Astrocyte of the cerebellum (primary cell): ENCODE measurements at regions not wholly inside any gene's neighbourhood (a gene's known extent, or its start where the extent isn't known, plus 50 kb on each side); places are given as distances from the start of the nearest gene placed in this dataset.

ENCODE experiments used
- DNase-seq: peaks from one replicate; pipeline ENCODE4 v3.0.0-alpha.2; 2011; ENCODE audit warnings: low read depth
- H3K4me3 ChIP-seq: 2 replicates; pipeline ENCODE4 v1.5.1; 2011; ENCODE audit warnings: mild to moderate bottlenecking, low read depth, low read length, moderate library complexity
- CTCF ChIP-seq: IDR thresholded peaks from 2 replicates; pipeline ENCODE4 v1.5.1; 2012; ENCODE audit warnings: low read length, low read depth, moderate library complexity, mild to moderate bottlenecking; ENCODE audit errors: missing control alignments
- in situ Hi-C: cut with HindIII; loops from 2 replicates; pipeline ENCODE4 v1.10.0; 2017; ENCODE audit warnings: low sequenced_read_pairs

GRCh38 chr12:115623275-115623674 lies 654.2 kb downstream of the MED13L start:
- in situ Hi-C loops = no loop called here
- DNase-seq = no peak
- no peak overlapping the region for H3K4me3 ChIP-seq
- no peak for TF ChIP-seq CTCF

DNA sequence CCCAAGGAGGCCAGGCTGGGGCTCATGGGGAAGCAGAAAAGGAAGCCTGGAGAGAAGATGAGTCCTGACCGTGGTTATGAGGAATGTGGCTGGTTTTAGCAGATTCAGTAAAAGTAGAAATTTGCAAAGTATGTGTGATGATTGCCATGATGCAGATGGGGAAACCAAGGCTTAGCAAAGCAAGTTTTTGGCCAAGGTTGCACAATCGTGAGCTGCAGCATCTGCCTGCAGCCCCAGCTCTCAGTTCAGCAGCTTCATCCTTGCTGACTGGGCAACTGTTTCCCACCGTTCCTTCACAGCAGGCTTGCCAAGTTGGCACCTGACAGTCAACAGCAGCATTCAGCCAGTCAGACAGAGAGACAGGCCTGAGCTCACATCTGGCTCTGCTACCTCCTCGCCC lies 656.7 kb downstream of the MED13L start:
- H3K4me3 ChIP-seq = no peak overlapping the region
- TF ChIP-seq CTCF = no peak
- in situ Hi-C loops = no loop called here
- DNase-seq = no peak

DNA sequence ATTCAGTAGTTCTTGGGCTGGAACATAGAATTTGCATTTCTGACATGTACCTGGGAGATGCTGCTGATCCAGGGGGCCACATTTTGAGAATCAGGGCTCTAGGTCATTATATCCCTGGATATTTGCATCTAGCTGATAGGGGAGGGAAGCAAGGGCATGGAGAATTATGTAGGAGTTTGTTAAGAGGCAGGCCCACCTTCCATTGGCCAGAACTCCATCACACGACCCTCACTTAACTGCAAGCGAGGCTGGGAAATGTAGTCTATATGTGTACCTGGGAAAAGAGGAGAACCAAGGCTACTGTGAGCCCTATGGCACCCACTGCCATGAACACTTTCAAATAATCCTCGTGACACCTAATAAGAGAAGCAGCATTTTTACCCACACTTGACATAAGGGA lies 657.6 kb downstream of the MED13L start:
- DNase-seq = no peak
- TF ChIP-seq CTCF = no peak
- H3K4me3 ChIP-seq = no peak overlapping the region
- in situ Hi-C loops = no loop called here

- in situ Hi-C loops = no loop called here
These were observed 658.4 kb downstream of the MED13L start for GRCh38 chr12:115619061-115619460.

DNA sequence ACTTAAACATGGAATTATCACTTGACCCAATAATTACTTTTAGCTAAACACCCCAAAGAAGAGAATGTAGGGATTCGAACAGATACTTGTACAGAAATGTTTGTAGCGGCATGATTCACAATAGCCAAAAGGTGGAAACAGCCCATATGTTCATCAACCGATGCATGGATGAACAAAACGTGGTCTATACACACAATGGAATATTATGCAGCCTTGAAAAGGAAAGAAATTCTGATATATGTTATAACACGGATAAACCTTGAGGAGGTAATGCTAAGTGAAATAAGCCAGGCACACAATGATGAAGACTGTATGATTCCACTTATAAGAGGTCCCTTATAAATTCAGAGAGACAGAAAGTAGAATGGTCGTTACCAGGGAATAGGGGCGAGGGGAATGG lies 659.4 kb downstream of the MED13L start:
- in situ Hi-C loops = no loop called here
- TF ChIP-seq CTCF = no peak
- DNase-seq = no peak
- H3K4me3 ChIP-seq = no peak overlapping the region

More at GRCh38 chr12:115619061-115619460, 658.4 kb downstream of the MED13L start:
- no peak for DNase-seq
- TF ChIP-seq CTCF = no peak
- H3K4me3 ChIP-seq = no peak overlapping the region

DNA sequence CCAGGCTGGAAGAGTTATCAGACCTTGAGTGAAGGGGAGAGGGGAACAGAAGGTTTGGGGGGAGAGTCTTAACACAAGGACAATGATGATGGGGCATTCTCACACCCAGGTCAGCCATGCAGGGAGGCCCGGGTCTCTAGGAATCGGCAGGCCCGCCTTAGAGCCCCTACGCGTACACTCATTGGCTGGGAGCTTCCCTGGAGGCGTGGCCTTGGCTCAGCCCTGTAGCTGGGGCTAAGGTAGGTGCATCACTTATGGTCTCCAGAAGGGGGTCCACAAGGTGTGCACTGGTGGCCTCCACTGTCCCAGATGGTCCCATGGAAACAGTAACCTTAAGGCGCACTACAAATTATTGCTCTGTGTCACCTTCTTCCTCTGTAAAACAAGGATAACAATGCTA lies 660.1 kb downstream of the MED13L start:
- DNase-seq = no peak
- TF ChIP-seq CTCF = no peak
- in situ Hi-C loops = no loop called here
- H3K4me3 ChIP-seq = no peak overlapping the region

- H3K4me3 ChIP-seq = no peak overlapping the region
- TF ChIP-seq CTCF = no peak
- in situ Hi-C loops = loop anchor here (5.0 kb wide), 1 partner anchor 69 kb away; no protein-coding TSS in a partner anchor
- no peak for DNase-seq
These were observed 666.0 kb downstream of the MED13L start for GRCh38 chr12:115611477-115611876.
